ENCODE measurements at regions not wholly inside any gene's neighbourhood (a gene's known extent, or its start where the extent isn't known, plus 50 kb on each side); places are given as distances from the start of the nearest gene placed in this dataset.

- TF ChIP-seq CTCF (conservative IDR thresholded peaks at IDR 0.05; ENCODE audit: low read depth in 2 of 2), result no peak
- TF ChIP-seq POLR2AphosphoS5 (IDR thresholded peaks at IDR 0.05; ENCODE audit: low read depth), result no peak
- no peak for TF ChIP-seq REST (IDR thresholded peaks at IDR 0.05; ENCODE audit: unreplicated experiment)
- TF ChIP-seq EZH2phosphoT487 (IDR thresholded peaks at IDR 0.05; ENCODE audit: unreplicated experiment), result no peak
These were observed 216.4 kb downstream of the LTN1 start (continued) for GRCh38 chr21:28776251-28776650.

GRCh38 chr21:28775071-28775470 lies 217.6 kb downstream of the LTN1 start:
- no peak overlapping the region for H3K4me3 Mint-ChIP-seq

More at GRCh38 chr21:28775071-28775470, 217.6 kb downstream of the LTN1 start:
- H3K27me3 ChIP-seq (ENCODE audit: insufficient read depth), result no peaks in the 10 kb centered on the region
- ATAC-seq, result no peak
- no peaks in the 10 kb centered on the region for H3K79me2 ChIP-seq (replicated peaks; ENCODE audit: insufficient read depth)
- Mint-ChIP-seq H3K4me1 (no peaks in the 10 kb centered on the region), H3K27ac (no peak overlapping the region), H3K9me3 (0 out of 3 replicates have a peak, but pooled peaks cover 3% of the 10 kb centered on the region), H3K36me3 (ENCODE audit: low read depth) (no peaks in the 10 kb centered on the region), H3K27me3 (ENCODE audit: insufficient read depth, low read depth, poor library complexity) (no peaks in the 10 kb centered on the region)
- TF ChIP-seq REST (IDR thresholded peaks at IDR 0.05; ENCODE audit: unreplicated experiment) (no peak), POLR2AphosphoS5 (IDR thresholded peaks at IDR 0.05; ENCODE audit: low read depth) (no peak), ZNF114 (CRISPR knock-in tag; IDR thresholded peaks at IDR 0.05) (no peak), NANOG (IDR thresholded peaks at IDR 0.05; ENCODE audit: borderline replicate concordance) (no peak), JUNB (IDR thresholded peaks at IDR 0.05; ENCODE audit: unreplicated experiment) (no peak), ZNF331 (CRISPR knock-in tag; IDR thresholded peaks at IDR 0.05; ENCODE audit: low read depth) (no peak), ETS1 (IDR thresholded peaks at IDR 0.05) (no peak)
- no peak overlapping the region for H3K27ac ChIP-seq (ENCODE audit: low read depth)
- H2AFZ ChIP-seq, result no peak overlapping the region
- no peaks in the 10 kb centered on the region for H3K36me3 ChIP-seq (ENCODE audit: insufficient read depth)
- DNase-seq (ENCODE audit: low spot score), result no peak
- peaks cover 11% of the 10 kb centered on the region for H3K9me2 ChIP-seq (ENCODE audit: insufficient read depth)
- H3F3A ChIP-seq (replicated peaks; ENCODE audit: low read depth), result no peaks in the 10 kb centered on the region
- H3K4me2 ChIP-seq, result no peak overlapping the region
- no peaks in the 10 kb centered on the region for H4K20me1 ChIP-seq (replicated peaks; ENCODE audit: insufficient read depth)
- H3K4me1 ChIP-seq (ENCODE audit: insufficient read depth), result no peaks in the 10 kb centered on the region
- no peak overlapping the region for H3K4me3 ChIP-seq

All from GM23338 (cell line).